Kidney capillary endothelial cell (primary cell): ENCODE measurements at regions not wholly inside any gene's neighbourhood (a gene's known extent, or its start where the extent isn't known, plus 50 kb on each side); places are given as distances from the start of the nearest gene placed in this dataset.

Experiments used
- DNase-seq: peaks from one replicate; pipeline ENCODE4 v3.0.0-alpha.2; 2018; ENCODE audit warnings: low spot score

DNA sequence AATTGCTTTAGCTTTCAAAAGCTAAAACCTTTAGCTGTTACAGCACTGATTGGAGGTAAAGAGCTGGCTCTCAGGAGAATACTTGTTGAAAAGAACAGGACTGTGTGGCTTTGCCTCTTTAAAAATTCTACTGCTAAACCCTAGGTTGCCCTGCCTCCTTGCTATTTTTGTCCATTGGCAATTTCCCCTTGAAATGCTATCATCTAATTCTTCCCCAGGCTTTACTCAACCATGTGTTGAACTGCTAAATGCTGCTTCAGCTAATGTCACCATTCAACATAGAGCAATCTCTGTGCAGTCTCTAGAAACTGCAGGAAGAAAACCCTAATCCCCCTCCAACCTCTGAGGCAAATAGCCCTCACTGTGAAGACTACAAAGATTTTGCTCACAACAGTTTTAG lies 203.7 kb upstream of the ARX start:
- no peak for DNase-seq

DNA sequence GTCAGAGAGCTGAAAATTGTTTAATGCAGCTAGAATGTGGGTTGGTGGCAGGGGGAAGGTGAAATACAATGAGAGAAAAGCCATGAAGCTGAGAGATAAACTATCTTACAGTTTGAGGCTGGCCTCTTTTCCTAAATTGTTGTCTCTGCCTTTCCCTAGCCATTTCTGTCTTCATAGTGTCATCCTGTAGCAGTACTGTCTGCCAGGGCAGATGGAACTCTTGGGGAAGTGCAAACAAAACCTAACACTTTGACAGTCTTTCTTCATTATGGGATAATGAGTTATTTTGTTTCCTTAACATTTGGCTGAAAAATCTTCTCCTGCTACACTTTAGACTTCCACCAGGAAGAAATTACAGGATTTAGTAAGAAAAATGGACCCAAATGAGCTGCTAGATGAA lies 197.8 kb upstream of the ARX start:
- DNase-seq, result no peak

DNA sequence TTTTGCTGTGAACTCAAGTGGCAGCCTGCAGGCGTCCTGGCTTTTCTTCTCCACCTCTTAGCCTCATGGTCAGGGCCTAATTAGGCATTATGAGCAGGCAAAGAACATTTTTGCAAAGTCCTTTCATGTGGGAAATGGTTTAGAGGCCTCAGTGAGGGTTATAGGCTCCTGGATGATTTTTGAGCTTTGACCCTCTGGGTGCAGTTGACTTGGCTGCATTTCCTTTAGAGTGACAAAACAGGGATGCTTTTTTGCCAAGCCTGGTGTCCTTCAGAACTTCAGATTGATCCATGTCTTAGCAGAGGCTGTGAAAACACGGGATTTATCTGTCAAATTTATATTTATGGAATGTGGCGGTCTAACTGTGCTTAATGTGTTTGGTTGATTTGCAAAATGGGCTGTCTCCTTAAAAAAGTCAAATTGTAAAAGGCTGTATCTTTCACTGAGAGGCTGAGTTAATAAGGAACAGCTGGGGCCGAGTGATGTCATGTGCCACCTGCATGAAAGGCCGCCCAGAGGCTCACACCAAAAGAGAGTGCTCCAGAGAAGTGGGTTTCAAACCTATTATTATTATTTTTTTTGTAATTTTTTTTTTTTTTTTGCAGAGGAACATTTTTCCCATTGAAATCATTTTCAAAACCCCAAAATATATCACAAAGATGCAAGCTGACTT lies 192.2 kb upstream of the ARX start:
- no peak for DNase-seq

DNA sequence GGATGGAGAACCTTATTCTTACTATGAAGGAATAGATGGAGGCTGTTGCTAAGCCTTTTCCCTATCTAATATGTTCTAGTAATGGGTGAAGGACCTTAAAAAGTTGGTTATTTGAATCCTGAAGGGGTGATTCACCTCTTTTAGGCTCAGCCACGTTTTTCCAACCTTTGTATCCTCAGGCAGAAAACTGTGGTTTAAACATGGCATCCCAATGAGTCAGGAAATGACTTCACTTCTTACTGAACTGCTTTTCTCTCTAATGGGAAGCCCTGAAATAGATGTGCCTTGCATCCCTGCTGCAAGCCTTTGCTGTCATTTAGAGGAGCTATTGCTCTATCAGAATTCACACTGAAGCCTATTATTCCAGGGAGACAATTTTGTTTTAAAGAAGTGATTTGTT lies 191.0 kb upstream of the ARX start:
- peak; percentile 2 for DNase-seq

DNA sequence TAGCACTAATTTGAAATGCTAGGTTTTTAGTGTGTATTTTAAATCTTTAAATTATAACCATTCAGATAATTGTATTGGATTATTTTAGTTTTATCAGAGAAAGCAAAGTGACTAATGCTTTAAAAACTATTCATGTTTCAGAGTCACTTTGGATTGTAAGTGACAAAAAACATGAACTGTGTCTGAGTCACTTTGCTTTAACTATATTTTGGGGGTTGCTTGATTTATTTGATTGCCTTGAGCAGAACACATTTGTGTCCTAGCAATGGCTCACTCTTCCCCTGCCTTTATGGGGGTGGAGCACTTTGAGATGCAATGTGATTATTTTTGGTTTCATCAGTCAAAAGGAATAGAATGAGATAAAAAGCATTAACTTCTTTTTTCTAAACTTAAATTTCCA lies 188.4 kb upstream of the ARX start:
- no peak for DNase-seq

DNA sequence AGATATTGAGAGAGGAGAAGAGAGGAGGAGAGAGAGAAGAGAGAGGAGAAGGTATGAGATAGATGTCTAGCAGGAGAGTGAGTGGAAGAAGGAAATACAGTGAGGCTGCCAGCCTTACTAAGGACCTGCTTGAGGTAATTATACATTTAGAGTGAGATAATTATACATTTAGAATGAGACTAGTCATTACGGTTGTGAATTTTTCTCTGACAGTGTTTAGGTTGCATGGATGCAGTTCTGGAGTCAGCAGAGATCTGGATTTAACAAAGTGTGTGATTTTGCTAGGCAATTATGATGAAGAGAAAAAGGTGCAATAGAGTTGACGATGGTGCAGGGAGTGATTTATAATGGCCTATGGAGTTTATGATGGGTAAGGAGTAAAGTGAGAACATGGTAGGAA lies 187.1 kb upstream of the ARX start:
- no peak for DNase-seq

DNA sequence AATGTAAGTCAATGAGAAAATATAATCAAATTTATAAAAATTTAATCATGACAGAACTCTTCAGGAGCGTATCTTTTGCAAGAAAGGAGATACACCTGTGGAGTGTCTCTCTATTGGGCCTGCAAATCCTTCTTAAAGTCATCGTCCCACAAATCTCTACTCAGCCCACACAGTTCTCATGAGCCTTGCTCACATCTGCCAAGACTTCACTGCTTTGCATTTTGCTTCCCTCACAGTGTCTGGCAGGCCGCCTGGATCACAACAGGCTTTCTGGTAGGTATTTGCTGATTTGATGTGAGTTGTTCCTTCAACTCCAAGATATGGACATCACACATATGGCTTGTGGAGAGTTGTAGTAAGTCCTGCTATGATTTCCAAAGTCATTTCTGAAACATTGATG lies 183.1 kb upstream of the ARX start:
- DNase-seq, result no peak

DNA sequence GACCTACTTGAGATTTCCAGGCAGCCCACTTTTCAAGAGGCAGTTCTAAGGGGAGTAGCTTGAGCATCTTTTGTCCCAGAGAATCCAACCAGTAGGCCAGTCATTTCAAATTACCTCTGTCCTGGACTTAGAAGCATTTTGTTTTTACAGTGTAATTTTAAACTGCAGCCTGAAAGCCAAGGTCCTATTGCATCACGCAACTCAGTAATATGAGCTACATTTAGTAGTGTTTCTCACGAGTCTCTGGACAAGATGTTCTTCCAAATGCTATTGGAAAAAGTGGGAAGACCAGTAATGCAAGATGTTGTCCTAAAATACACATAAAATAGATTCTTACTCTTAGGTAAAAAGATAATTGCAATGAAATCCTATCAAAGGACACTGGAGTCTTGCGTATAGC lies 182.5 kb upstream of the ARX start:
- no peak for DNase-seq

DNA sequence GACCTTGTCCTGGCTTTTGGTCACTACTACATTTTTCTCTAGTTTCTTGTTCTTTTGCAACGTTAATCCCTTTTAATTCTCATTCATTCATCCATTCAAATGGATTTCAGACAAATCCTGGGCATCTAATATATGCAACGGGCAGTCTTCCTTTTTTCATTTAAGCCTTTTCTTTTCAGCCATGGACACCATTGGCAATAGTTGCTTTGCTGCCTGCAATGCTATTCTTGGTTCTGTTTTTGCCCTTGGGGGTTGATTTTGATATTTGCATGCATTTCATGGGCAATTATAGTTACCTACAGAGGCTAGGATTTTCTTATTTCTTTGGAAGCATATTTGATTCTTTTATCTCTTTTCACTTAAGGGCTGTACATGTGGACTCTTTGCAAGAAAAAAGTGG lies 180.5 kb upstream of the ARX start:
- no peak for DNase-seq

DNA sequence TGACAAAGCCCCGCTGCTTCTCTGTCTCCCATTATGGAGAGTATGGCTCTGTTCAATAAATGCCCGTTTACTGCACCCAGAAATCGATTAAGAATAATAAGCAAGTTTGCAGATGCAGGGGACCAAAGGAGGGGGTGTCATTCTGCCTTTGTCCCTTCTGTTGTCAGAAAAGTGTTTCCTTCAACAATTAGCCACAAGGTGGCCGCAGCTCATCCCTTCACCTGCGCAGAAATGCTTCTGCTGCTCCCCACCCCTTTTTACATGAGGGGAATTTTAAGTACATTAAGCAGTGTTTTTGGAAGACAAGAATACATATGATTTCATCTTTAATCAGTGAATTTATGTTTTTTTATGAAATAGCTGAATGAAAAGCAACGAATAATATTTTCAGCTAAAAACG lies 175.6 kb upstream of the ARX start:
- no peak for DNase-seq

DNA sequence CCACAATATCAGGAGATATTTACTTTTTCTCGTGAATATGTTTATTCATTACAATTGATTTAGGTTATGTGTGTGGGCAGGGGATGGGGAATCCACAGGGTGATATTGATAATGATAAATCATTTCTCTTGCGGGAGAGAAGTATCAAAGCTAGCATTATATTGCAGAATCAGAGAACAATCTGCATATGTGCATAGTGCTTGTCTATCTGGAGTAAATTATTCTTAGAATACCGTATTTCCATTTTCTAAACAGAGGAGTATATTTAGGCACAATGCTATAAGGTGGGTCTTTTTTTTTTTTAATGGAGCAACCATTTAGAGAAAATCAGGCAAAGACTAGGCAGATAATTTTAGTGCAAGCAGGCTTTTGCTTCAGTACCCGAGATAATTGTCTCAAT lies 166.0 kb upstream of the ARX start:
- DNase-seq, result no peak

DNA sequence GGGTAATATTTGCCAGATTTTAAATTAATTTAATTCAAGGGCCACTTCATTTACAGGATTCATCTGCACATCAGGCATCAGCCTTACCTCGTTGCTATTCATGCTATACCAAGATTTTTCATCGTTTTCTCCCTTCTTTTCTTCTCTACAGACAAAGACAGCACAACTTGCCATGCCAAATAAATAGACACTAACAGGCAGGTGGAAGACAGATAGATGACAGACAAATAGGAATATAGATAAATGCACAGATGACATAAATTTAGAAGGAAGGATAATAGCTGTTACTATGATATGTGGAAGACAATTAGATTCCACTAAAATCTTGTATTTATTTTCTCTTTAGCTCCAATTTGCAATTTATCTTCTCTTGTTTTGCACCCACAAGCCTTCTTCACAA lies 164.5 kb upstream of the ARX start:
- DNase-seq, result no peak

DNA sequence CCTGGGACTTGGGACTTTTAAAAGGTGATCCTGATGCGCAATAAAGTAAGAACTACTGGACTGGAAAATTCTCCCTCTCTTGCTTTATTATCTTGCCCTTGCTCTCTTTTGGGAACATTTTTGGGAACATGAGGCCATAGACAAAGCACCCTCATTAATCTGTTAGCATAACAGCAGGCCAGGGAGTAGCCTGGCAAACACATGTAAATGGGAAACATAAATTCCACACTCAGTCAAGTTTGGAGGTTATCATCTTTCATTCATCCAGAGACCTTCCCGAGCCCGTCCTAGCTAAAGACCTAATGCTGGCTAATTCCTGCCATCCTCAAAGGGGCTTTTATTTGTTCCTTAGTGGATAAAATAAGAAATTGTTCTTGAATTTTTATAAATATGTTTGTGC lies 162.8 kb upstream of the ARX start:
- DNase-seq, result no peak

DNA sequence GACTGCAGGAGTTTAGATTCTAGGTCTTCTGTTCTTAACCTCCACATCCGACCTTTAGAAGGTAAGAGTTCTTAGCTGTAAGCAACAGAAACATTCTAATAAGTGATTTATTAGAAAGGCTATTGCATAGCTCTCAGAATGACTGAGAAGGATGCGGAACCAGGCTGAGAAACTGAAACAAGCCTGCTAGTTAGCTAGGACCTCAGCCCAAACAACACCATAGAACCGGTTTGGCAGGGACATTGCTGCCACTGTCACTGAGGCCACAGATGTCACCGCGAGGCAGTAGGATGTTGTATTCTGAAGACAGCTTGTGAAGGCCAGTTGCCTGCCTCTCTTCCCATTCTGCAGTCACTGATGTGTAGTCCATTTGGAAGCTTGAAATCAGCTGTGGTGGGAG lies 160.0 kb upstream of the ARX start:
- no peak for DNase-seq

DNA sequence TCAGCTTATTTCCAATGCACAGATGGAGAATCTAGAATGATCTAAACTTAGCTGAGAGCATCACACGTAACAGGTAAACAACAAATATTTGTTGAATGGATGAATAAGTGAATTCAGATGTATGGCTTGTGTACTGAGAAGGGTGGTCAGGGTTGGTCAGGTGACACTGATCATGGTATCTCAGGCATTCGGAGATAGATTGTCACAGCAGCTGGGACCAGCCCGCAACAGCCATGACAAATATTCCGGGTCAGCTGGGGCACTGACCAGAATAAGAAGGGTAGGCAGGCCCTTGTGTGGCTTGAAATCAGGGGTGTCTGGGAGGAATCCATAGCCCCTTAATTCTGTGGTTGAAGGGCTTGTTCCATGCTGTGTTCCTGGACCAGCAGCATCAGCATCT lies 159.4 kb upstream of the ARX start:
- DNase-seq, result no peak

DNA sequence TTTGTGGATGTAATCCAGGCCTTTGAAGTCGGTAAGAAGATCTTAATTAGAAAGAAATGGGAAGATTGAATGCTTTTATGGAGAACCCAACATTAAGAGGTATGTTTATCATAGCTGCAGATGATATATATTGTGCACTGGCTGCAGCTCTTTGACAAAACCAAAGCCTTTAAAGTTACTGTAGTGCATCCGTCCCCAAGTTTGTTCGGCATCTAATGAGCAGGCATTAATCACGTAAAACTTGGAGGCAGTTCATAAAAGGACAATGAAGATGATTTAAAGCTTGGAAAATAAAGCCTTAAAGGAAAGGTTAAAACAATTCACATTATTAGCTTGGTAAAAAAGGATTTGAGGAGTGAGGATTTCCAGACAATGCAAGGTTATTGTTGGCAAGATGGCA lies 150.8 kb upstream of the ARX start:
- no peak for DNase-seq

DNA sequence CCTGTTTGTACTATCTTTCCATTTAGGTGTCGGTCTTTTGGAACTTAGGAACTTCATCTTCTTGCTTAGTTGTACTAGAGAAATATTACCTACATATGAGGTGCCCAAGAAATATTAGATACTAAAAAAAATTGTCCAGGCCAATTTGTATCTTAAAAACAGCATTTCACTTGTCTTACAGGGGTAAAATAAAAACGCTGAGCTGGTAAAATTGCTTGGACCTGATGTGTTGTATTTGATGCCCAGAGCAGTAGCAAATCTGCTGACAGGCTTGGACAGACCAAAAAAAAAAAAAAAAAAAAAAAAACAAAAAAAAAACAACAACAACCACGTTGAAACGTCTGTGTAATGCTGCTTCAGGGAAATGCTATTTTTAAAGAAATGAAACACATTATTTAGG lies 150.4 kb upstream of the ARX start:
- DNase-seq, result no peak

DNA sequence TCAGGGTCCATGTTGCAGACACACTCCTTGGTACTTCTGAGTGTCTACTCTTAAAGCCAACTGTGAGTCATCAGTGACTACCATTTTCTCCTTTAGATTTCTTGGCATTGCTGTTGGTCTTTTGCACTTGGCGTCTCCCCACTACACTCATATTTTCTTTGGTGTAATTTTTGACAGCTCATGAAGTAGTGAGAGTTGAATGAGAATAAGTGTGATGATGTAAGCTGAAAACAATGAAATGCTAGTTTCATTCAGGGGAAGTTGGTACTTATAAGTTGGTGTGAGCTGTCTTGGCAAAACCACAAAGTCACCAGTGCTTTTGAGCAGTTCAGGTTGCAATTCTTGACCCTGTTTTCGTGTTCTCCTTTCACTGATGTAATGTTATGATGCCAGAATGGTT lies 142.9 kb upstream of the ARX start:
- no peak for DNase-seq

DNA sequence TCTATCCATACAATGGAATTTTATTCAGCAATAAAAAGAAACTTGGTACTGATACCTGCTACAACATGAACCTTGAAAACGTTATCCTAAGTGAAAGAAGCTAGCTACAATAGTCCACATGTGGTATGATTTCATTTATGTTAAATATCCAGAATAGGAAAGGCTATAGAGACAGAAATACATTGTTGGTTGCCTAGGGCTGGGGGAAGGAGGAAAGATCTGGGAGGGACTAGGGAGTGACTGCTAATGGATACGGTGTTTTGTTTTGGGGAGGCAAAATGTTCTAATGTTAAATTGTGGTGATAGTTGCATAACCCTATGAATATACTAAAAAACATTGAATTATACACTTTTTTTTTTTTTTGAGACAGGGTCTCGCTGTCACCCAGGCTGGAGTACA lies 141.1 kb upstream of the ARX start:
- DNase-seq, result no peak

DNA sequence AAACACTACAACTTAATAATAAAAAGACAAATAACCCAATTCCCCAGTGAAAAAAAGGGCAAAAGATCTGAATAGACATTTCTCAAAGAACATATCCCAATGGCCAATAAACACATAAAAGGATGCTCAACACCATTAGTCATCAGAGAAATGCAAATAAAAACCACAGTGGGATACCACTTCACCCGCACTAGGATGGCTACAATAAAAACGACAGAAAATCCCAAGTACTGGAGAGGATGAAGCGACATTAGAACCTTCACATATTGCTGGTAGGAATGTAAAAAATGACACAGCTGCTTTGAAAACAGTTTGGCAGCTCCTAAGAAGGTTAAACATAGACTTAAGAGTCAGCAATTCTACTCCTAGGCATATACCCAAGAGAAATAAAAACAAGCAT lies 140.6 kb upstream of the ARX start:
- DNase-seq, result no peak

DNA sequence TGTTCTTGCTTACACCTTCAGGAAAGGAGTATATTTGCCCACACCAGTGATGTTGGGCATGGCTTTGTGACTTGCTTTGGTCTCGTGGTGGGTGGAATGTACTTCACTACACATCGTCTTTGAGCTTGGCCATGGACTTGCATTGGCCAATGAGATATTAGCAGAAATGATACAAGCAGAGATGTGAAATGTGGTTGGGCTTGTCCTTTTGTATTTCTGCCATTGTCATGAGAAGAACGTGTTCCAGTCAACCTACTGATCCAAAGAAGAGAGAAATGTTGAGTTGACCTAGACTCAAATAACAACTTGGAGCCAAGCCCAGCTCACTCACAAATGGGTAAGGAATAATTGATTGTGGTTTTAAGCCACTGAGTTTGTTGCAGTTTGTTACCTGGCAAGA lies 138.4 kb upstream of the ARX start:
- DNase-seq, result no peak

DNA sequence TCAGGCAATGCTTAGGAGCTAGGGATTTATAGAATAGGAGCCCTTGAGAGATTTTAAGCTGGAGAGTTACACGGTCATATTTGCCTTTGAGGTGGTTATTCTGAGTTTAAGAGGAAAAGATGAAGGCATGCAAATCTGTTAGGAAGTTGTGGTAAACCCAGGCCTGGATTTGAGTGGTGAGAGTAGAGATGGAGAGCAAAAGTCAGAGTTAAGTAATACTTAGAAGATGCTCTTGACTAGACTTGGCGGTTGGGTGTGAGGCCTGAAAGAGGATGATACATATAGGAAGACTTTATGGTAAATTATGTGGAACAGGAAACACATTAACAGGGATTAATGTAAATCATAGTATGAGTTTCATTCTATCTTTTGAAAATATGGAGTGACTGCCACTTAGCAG lies 136.0 kb upstream of the ARX start:
- DNase-seq, result no peak

DNA sequence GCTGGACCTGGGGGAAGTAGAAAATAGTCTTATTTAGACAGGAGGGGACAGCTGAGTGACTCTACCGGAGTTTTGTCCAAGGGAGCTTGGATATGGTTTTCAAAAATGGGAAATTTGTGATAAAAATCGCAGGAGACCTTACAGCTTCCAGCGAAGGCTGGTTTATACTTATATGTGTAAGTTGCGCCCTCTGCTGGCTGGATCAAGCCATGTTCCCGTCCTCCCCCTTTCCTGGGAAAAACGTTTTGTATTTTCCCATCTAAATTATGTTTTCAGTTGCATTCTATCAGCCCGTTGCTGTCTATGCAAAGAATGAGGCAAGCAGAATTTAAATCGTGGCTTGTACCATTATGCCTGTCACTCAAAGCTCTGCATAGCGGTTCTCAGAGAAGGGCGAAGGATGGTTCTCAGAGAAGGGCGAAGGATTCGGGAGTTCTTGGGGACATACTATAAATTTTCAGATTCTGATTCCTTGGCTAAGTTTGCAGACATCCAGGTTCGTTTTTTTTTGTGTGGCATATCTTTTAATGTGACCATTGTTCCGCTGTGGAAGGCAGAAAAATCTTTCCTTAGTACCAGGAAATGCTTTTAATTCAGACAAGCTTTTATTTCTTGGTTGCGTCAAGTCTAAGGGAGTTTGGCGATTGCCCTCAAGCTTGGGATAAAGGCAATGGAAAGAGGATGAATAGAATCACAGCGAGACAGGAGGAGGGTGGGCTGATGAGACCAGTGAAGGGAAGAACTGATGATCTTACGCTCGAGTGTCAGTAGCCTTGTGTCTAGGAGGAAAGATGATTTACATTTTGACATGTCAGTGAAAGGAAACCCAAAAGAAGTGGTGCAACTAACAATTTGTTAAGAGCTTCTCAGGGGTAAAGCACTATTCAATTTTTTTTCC lies 128.5 kb upstream of the ARX start:
- DNase-seq, result peak; percentile 44

DNA sequence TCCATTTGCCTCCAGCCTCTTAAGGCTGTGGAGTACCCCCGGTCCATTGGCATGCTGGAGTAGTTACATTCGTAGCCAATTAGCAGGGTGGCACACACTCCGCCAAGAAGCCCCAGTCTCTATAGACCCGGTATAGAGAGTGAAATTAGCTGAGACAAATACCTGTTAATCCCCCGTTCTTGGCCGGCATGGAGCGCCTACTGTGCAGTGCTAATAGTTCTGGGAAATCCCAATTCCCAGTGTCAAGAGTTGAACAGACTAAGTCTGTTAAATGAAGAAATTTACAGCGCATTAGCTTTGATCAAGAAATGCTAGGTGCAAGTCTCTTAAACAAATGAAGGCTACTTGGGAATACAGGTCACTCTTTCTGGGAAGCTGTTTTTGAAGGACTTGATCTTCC lies 127.8 kb upstream of the ARX start:
- no peak for DNase-seq
